ENCODE measurements at regions not wholly inside any gene's neighbourhood (a gene's known extent, or its start where the extent isn't known, plus 50 kb on each side); places are given as distances from the start of the nearest gene placed in this dataset.

GRCh38 chr2:82259551-82259950, 1955.0 kb upstream of the LRRTM1 start:
- TF ChIP-seq CTCF (IDR thresholded peaks at IDR 0.05), result no peak
- TF ChIP-seq ZFX (IDR thresholded peaks at IDR 0.05; ENCODE audit: borderline replicate concordance), result no peak

Measured in 22Rv1 (cell line).